CD8-positive, alpha-beta memory T cell (primary cell): ENCODE measurements at regions not wholly inside any gene's neighbourhood (a gene's known extent, or its start where the extent isn't known, plus 50 kb on each side); places are given as distances from the start of the nearest gene placed in this dataset.

Experiments
- CTCF ChIA-PET: fragments of 350-600 bp; sonication (Branson Sonifier 250); formaldehyde crosslinking; loops from one replicate; lab custom pipeline; 2021; ENCODE audit warnings: antibody characterized with exemption; lab: Charles Lee
- POLR2A ChIA-PET: fragments of 350-600 bp; sonication (Branson Sonifier 250); formaldehyde crosslinking; loops from one replicate; lab custom pipeline; 2021; ENCODE audit warnings: antibody characterized with exemption; lab: Charles Lee
- DNase-seq, 5 donors: peaks; one replicate each; pipeline versions ENCODE4 v3.0.0 to v3.0.0-alpha.2; 2020 to 2022; ENCODE audit warnings: mixed read lengths in 1 of 5
- H3K27ac ChIP-seq: one replicate; pipeline ENCODE4 v1.7.0; 2013; ENCODE audit warnings: low read depth, mild to moderate bottlenecking, low read length, moderate library complexity
- H3K27me3 ChIP-seq: 2 replicates; pipeline ENCODE4 v1.7.0; 2013; ENCODE audit warnings: low read length, mild to moderate bottlenecking; ENCODE audit not compliant: insufficient read depth, poor library complexity, severe bottlenecking
- H3K36me3 ChIP-seq: 2 replicates; pipeline ENCODE4 v1.7.0; 2013; ENCODE audit warnings: mild to moderate bottlenecking, low read length, moderate library complexity; ENCODE audit not compliant: insufficient read depth
- H3K4me1 ChIP-seq: 2 replicates; pipeline ENCODE4 v1.7.0; 2013; ENCODE audit warnings: mild to moderate bottlenecking, low read length, moderate library complexity; ENCODE audit not compliant: insufficient read depth
- H3K4me3 ChIP-seq: 2 replicates; pipeline ENCODE4 v1.7.0; 2013; ENCODE audit warnings: mild to moderate bottlenecking, low read length
- H3K9me3 ChIP-seq: 2 replicates; pipeline ENCODE4 v1.7.0; 2013; ENCODE audit warnings: mild to moderate bottlenecking, low read length
- H3K27ac Mint-ChIP-seq, 8 donors: one replicate each; pipeline ENCODE4 v1.8.0; 2020 to 2021; ENCODE audit warnings: mixed read lengths in 8 of 8, mild to moderate bottlenecking in 6 of 8, inconsistent platforms in 3 of 8, moderate library complexity in 3 of 8
- H3K27me3 Mint-ChIP-seq, 2 donors: one replicate each; pipeline ENCODE4 v1.8.0; 2020 to 2021; ENCODE audit warnings: mixed read lengths in 2 of 2, mild to moderate bottlenecking in 1 of 2, moderate library complexity in 1 of 2
- H3K36me3 Mint-ChIP-seq, 3 donors: one replicate each; pipeline ENCODE4 v1.8.0; 2020 to 2021; ENCODE audit warnings: mixed read lengths in 3 of 3, inconsistent platforms in 1 of 3, mild to moderate bottlenecking in 1 of 3
- H3K4me1 Mint-ChIP-seq, 3 donors: one replicate each; pipeline ENCODE4 v1.8.0; 2020 to 2021; ENCODE audit warnings: mixed read lengths in 3 of 3, inconsistent platforms in 1 of 3, mild to moderate bottlenecking in 1 of 3
- H3K4me3 Mint-ChIP-seq, 7 donors: one replicate each; pipeline ENCODE4 v1.8.0; 2020 to 2021; ENCODE audit warnings: mixed read lengths in 7 of 7, mild to moderate bottlenecking in 6 of 7, moderate library complexity in 4 of 7, inconsistent platforms in 2 of 7
- H3K9me3 Mint-ChIP-seq, 5 donors: one replicate each; pipeline ENCODE4 v1.8.0; 2020 to 2022; ENCODE audit warnings: mixed read lengths in 5 of 5, mild to moderate bottlenecking in 3 of 5, moderate library complexity in 2 of 5, inconsistent platforms in 1 of 5

DNA sequence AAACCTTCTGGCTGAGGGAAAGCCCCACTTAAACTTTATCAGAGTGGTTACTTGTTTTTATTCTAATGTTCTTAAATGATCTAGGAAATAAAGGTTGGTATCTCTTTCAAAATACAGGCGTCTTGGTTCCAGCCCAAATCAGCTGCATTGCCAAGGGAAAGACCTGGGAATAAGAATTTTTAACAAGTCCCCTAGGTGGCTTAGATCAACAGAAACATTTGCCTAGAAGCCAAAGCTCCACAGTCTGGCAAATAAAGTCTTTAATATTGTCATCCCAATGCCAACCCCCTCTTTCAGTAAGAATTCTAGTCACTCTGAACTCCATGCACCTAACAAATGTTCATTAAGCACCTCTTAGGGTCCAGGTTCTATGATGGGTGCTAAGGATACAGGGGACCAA, 66.8 kb downstream of the ARL6IP4 start:
- Histone ChIP-seq H3K4me1 (peaks cover 16% of the 10 kb centered on the region), H3K9me3 (no peaks in the 10 kb centered on the region), H3K36me3 (no peaks in the 10 kb centered on the region), H3K27me3 (no peaks in the 10 kb centered on the region), H3K4me3 (no peak overlapping the region), H3K27ac (no peak overlapping the region)
- Mint-ChIP-seq H3K27ac (no peak overlapping the region), H3K9me3 (no peaks in the 10 kb centered on the region), H3K4me3 (no peak overlapping the region), H3K4me1 (peaks cover 21 to 25% (median 24%) of the 10 kb centered on the region in 3 donors), H3K36me3 (no peaks in the 10 kb centered on the region), H3K27me3 (peaks cover 0 to 5% of the 10 kb centered on the region in 2 donors)
- POLR2A ChIA-PET, result no interaction called here
- DNase-seq, result no peak
- CTCF ChIA-PET, result interaction anchor here (0.8 to 1.7 kb wide), 4 partner anchors 11 to 130 kb away, joined by 3 to 6 read pairs (median 3); no protein-coding TSS in a partner anchor

DNA sequence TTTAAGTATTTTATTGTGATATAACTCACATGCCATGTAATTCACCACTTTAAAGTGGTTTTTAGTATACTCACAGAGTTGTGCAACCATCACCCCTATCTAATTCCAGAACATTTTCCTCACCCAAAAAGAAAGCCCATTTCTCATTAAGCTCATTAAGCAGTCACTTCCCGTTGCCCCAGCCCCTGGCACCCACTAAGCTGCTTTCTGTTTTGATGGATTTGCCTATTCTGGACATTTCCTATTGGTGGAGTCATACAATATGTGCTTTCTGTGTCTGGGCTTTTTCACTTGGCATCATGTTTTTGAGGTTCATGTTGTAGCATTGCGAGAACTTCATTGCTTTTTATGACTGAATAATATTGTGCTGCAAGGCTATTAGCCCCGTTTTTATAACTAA, 66.0 kb downstream of the ARL6IP4 start:
- Mint-ChIP-seq H3K27ac (peak overlapping the region in 3 of 8 donors; percentile 7 to 29 (median 22)), H3K4me1 (peaks cover 21 to 25% (median 24%) of the 10 kb centered on the region in 3 donors), H3K4me3 (no peak overlapping the region), H3K36me3 (no peaks in the 10 kb centered on the region), H3K27me3 (peaks cover 0 to 5% of the 10 kb centered on the region in 2 donors), H3K9me3 (no peaks in the 10 kb centered on the region)
- no peak for DNase-seq
- Histone ChIP-seq H3K4me1 (peaks cover 16% of the 10 kb centered on the region), H3K36me3 (no peaks in the 10 kb centered on the region), H3K9me3 (no peaks in the 10 kb centered on the region), H3K4me3 (no peak overlapping the region), H3K27me3 (no peaks in the 10 kb centered on the region), H3K27ac (no peak overlapping the region)
- ChIA-PET POLR2A (no interaction called here), CTCF (interaction anchor here (0.9 to 1.7 kb wide), 4 partner anchors 10 to 131 kb away, joined by 3 to 6 read pairs (median 3); no protein-coding TSS in a partner anchor)

DNA sequence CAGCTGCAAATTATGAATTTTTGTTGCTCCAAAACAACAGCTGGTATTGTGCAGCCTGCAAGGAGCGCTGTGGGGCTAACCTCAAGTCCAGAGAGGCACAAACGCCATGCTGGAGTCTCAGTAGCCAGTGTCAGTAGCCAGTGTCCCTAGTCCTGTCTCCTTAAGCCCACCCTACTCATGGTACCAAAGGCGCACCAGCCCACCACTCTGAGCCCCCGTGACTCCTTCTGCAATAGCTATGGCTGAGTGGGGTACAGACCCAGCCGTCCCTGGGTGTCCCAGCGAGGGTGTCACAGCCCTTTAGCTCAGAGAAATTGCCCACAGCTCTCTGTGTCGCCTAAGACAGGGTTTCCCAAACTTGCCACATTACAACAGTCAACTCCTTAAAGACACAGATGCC, 65.2 kb downstream of the ARL6IP4 start:
- Mint-ChIP-seq H3K36me3 (no peaks in the 10 kb centered on the region), H3K27me3 (peaks cover 0 to 5% of the 10 kb centered on the region in 2 donors), H3K4me1 (peaks cover 21 to 25% (median 24%) of the 10 kb centered on the region in 3 donors), H3K27ac (peak overlapping the region in 2 of 8 donors; percentile 47 to 82), H3K9me3 (no peaks in the 10 kb centered on the region), H3K4me3 (no peak overlapping the region)
- Histone ChIP-seq H3K36me3 (no peaks in the 10 kb centered on the region), H3K4me1 (peaks cover 16% of the 10 kb centered on the region), H3K27ac (no peak overlapping the region), H3K27me3 (no peaks in the 10 kb centered on the region), H3K9me3 (no peaks in the 10 kb centered on the region), H3K4me3 (no peak overlapping the region)
- CTCF ChIA-PET, result interaction anchor here (1.2 to 4.7 kb wide), 4 partner anchors 16 to 192 kb away, joined by 3 to 53 read pairs (median 3); no protein-coding TSS in a partner anchor
- POLR2A ChIA-PET, result interaction anchor here (0.5 kb wide), 1 partner anchor 189 kb away, joined by 3 read pairs; no protein-coding TSS in a partner anchor
- no peak for DNase-seq

DNA sequence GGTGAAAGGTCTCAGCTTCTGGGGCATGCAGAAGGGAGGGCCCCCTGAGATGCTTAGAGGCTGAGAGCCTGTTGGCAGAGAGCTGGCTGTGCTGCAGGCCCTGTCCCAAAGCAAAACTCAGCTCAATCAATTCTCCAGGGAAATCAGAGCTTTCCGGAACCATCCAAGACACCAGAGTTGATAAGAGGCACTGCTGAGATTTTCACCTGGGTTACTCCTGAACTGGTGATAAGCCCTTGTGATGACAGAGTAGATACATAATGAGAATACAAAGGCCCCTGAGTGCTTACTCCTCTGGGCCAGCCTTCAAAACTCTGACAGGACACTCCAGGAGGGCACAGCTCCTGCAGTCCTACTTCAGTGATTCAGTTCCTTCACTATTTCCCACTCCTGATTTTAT, 63.9 kb downstream of the ARL6IP4 start:
- H3K36me3 ChIP-seq, result no peaks in the 10 kb centered on the region
- H3K4me1 ChIP-seq, result peaks cover 16% of the 10 kb centered on the region
- H3K4me3 ChIP-seq, result no peak overlapping the region
- H3K27ac ChIP-seq, result no peak overlapping the region
- peaks cover 21 to 25% (median 24%) of the 10 kb centered on the region in 3 donors for H3K4me1 Mint-ChIP-seq
- no peak for DNase-seq
- no peaks in the 10 kb centered on the region for H3K36me3 Mint-ChIP-seq
- peaks cover 0 to 3% of the 10 kb centered on the region in 2 donors for H3K27me3 Mint-ChIP-seq
- H3K9me3 Mint-ChIP-seq, result no peaks in the 10 kb centered on the region
- ChIA-PET CTCF (interaction anchor here (1.2 to 4.7 kb wide), 15 partner anchors 12 to 198 kb away, joined by 3 to 53 read pairs (median 6); no protein-coding TSS in a partner anchor), POLR2A (interaction anchor here (0.5 to 1.4 kb wide), 4 partner anchors 141 to 189 kb away, joined by 3 to 11 read pairs (median 7); partner anchors contain the start of genes MPHOSPH9 and MTRFR)
- no peaks in the 10 kb centered on the region for H3K27me3 ChIP-seq
- H3K9me3 ChIP-seq, result no peaks in the 10 kb centered on the region
- no peak overlapping the region for H3K4me3 Mint-ChIP-seq
- H3K27ac Mint-ChIP-seq, result peak overlapping the region in 4 of 8 donors; percentile 1 to 88 (median 76)

DNA sequence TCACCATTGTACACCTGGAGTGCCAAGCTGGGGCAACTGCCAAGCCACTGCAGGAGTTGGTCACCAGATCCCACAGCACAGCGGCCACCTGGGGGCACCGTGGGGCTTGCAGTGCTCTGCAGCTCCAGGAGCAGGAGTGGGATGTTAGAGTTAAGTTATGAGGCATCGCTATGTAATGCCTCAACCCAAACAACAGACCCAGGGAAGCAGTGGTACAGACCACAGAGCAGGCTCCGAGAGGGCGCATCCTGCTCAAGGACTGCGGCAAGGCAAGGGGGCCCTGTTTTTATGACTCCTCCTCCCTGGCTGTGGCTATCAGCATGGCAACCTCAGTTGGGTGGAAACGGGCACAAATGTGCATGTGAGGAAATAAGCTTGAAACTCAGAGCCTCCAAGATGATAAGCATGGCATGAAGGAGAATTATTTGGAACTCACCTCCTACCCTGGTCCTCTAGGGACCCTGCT, 63.1 kb downstream of the ARL6IP4 start:
- Histone ChIP-seq H3K27me3 (no peaks in the 10 kb centered on the region), H3K4me1 (peaks cover 16% of the 10 kb centered on the region), H3K27ac (no peak overlapping the region), H3K4me3 (no peak overlapping the region), H3K36me3 (no peaks in the 10 kb centered on the region), H3K9me3 (no peaks in the 10 kb centered on the region)
- peak overlapping the region in 4 of 7 donors; percentile 15 to 46 (median 28) for H3K4me3 Mint-ChIP-seq
- CTCF ChIA-PET, result interaction anchor here (0.7 to 4.7 kb wide), 19 partner anchors 10 to 198 kb away, joined by 3 to 53 read pairs (median 5); partner anchors contain the start of genes MPHOSPH9 and MTRFR
- peaks cover 0 to 3% of the 10 kb centered on the region in 2 donors for H3K27me3 Mint-ChIP-seq
- H3K36me3 Mint-ChIP-seq, result no peaks in the 10 kb centered on the region
- DNase-seq, result peak; percentile 31 to 78 (median 64)
- POLR2A ChIA-PET, result interaction anchor here (0.6 to 1.8 kb wide), 5 partner anchors 174 to 210 kb away, joined by 3 to 11 read pairs (median 7); partner anchors contain the start of genes MPHOSPH9 and MTRFR
- H3K27ac Mint-ChIP-seq, result peak overlapping the region; percentile 66 to 88 (median 77)
- no peaks in the 10 kb centered on the region for H3K9me3 Mint-ChIP-seq
- peaks cover 21 to 25% (median 24%) of the 10 kb centered on the region in 3 donors for H3K4me1 Mint-ChIP-seq

DNA sequence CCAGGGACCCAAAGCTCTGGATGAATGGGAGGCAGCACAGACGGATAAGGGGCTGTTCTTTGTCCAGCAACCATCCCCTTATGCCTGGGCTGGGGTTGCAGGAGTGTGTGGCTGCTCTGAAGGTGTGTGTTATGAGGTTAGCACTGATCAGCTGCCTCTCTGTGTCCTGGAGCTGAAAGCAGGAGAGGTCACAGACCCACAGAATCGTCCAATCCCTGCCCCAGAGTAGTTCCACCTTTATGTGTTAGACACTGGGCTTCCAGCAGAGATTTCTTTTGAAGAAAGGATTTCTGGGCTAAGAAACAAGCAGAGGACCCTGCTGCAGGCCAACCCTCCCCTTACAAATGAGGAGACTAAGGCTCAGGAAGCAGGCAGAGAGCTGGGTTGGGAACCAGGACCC, 62.4 kb downstream of the ARL6IP4 start:
- Mint-ChIP-seq H3K27ac (peak overlapping the region in 2 of 8 donors; percentile 27 to 74), H3K27me3 (peaks cover 0 to 5% of the 10 kb centered on the region in 2 donors), H3K36me3 (no peaks in the 10 kb centered on the region), H3K9me3 (no peaks in the 10 kb centered on the region), H3K4me1 (peaks cover 21 to 25% (median 24%) of the 10 kb centered on the region in 3 donors), H3K4me3 (no peak overlapping the region)
- Histone ChIP-seq H3K27ac (no peak overlapping the region), H3K27me3 (no peaks in the 10 kb centered on the region), H3K4me3 (no peak overlapping the region), H3K4me1 (peaks cover 16% of the 10 kb centered on the region), H3K36me3 (no peaks in the 10 kb centered on the region), H3K9me3 (no peaks in the 10 kb centered on the region)
- ChIA-PET POLR2A (interaction anchor here (0.5 to 1.8 kb wide), 4 partner anchors 190 to 268 kb away, joined by 3 to 11 read pairs (median 6); partner anchors contain the start of genes MPHOSPH9 and MTRFR), CTCF (interaction anchor here (0.7 to 4.7 kb wide), 18 partner anchors 10 to 199 kb away, joined by 3 to 53 read pairs (median 5); partner anchors contain the start of genes MPHOSPH9 and MTRFR)
- DNase-seq, result no peak

DNA sequence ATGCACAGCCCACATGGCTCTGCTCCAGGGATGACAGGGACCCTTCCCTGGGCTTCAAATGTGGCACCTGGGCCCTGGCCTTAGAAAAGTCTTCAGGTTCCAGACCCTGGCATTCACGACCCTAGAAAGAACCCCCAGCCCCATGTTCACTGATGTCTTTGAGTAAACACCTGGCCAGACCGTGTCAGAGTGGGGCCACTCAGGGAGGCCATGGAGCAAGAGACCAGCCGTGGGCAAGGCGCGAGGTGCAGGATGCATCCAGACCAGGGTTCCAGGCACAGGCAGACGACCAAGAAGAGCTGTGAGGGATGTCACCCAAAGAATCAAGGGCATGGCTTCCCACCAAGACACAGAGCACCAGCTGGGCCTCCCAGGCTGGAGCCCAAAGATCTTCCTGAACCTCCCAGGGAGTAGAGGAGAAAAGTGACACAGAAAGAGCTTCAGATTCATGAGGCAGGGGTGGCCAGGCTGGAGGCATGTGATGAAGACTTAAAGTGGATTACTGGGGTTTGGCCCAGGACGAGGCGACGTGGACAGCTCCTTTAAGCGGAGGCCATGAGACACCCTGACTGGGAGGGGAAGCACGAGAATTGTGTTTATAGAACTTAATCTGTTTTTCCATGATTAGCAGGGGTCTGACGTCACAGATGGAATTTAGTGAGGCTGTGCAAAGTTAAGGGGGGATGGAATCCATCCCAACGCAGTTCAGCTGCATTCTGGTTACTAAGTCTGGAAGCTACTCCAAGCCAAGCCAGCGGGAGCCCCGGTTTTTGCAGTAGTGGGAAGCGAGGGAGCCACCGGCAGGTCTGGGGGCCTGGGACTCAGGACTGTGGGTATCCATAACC, 61.6 kb downstream of the ARL6IP4 start:
- Mint-ChIP-seq H3K27me3 (peaks cover 0 to 5% of the 10 kb centered on the region in 2 donors), H3K36me3 (no peaks in the 10 kb centered on the region), H3K27ac (peak overlapping the region in 1 of 8 donors; percentile 65), H3K4me1 (peaks cover 21 to 25% (median 24%) of the 10 kb centered on the region in 3 donors), H3K9me3 (no peaks in the 10 kb centered on the region), H3K4me3 (no peak overlapping the region)
- H3K4me1 ChIP-seq, result peaks cover 16% of the 10 kb centered on the region
- H3K4me3 ChIP-seq, result no peak overlapping the region
- H3K27ac ChIP-seq, result no peak overlapping the region
- no peak for DNase-seq
- ChIA-PET POLR2A (interaction anchor here (1.8 kb wide), 1 partner anchor 196 kb away, joined by 7 read pairs; no protein-coding TSS in a partner anchor), CTCF (interaction anchor here (1.2 to 4.7 kb wide), 8 partner anchors 9 to 196 kb away, joined by 3 to 53 read pairs (median 8); no protein-coding TSS in a partner anchor)
- H3K9me3 ChIP-seq, result no peaks in the 10 kb centered on the region
- H3K36me3 ChIP-seq, result no peaks in the 10 kb centered on the region
- H3K27me3 ChIP-seq, result no peaks in the 10 kb centered on the region
